Mesodermal cell (in vitro differentiated cells): ENCODE measurements at regions not wholly inside any gene's neighbourhood (a gene's known extent, or its start where the extent isn't known, plus 50 kb on each side); places are given as distances from the start of the nearest gene placed in this dataset.

ENCODE experiments used
- H3K27ac ChIP-seq: 2 replicates; pipeline ENCODE4 v1.7.0; 2013; ENCODE audit warnings: mild to moderate bottlenecking, low read depth, low read length, moderate library complexity; ENCODE audit not compliant: severe bottlenecking
- H3K36me3 ChIP-seq: 2 replicates; pipeline ENCODE4 v1.7.1; 2013; ENCODE audit warnings: mild to moderate bottlenecking, low read length, moderate library complexity; ENCODE audit not compliant: control insufficient read depth, insufficient read depth
- H3K4me1 ChIP-seq: one replicate; pipeline ENCODE4 v1.7.1; 2013; ENCODE audit warnings: mild to moderate bottlenecking, low read length; ENCODE audit not compliant: insufficient read depth, control insufficient read depth, poor library complexity, severe bottlenecking
- H3K4me3 ChIP-seq: 2 replicates; pipeline ENCODE4 v1.7.0; 2013; ENCODE audit warnings: low read length, control low read depth, mild to moderate bottlenecking; ENCODE audit not compliant: insufficient read depth, poor library complexity, severe bottlenecking; ENCODE audit errors: extremely low read depth
- H3K9me3 ChIP-seq: 2 replicates; pipeline ENCODE4 v1.7.1; 2013; ENCODE audit warnings: mild to moderate bottlenecking, low read length, moderate library complexity; ENCODE audit not compliant: control insufficient read depth
- WGBS, 2 experiments: methylation state at CpG; one replicate each; pipeline ENCODE4 v1.1.5; 2013; ENCODE audit warnings: missing lambda C conversion rate in 2 of 2; ENCODE audit not compliant: insufficient coverage in 2 of 2; 5-methylcytosine and 5-hydroxymethylcytosine counted together

DNA sequence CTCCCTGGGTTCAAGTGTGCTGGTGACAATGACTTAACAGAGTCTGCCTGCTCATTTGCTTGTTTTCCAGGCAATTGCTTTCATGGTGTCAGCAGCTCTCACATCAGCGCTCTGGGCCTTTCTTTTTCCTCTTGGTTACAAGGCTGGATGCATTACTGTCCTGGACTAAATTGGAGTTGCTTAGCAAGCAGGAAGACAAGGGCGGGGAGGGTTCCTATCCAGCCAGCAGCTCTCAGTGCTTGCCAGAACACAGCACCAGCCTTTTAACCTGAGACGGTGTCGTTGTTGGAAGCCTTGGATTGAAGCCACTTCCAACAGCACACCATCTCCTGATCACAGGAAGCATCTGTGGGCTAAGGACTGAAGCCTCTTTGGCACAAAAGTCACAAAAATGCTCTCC is 606.9 kb downstream of the CDH26 start:
- no peak overlapping the region for H3K4me3 ChIP-seq
- no peak overlapping the region for H3K27ac ChIP-seq
- WGBS, 2 experiments: 90 to 100% methylated on average over 1 to 3 of the region's 4 CpGs

GRCh38 chr20:60565551-60565950 is 607.3 kb downstream of the CDH26 start:
- 87 to 93% methylated on average over 2 to 5 of the region's 5 CpGs for WGBS, 2 experiments
- no peak overlapping the region for H3K27ac ChIP-seq
- H3K4me1 ChIP-seq: no peaks in the 10 kb centered on the region
- no peaks in the 10 kb centered on the region for H3K9me3 ChIP-seq
- H3K36me3 ChIP-seq: no peaks in the 10 kb centered on the region
- H3K4me3 ChIP-seq: no peak overlapping the region

More for the DNA sequence above, 606.9 kb downstream of the CDH26 start:
- H3K36me3 ChIP-seq: no peaks in the 10 kb centered on the region
- no peaks in the 10 kb centered on the region for H3K9me3 ChIP-seq
- H3K4me1 ChIP-seq: no peaks in the 10 kb centered on the region

DNA sequence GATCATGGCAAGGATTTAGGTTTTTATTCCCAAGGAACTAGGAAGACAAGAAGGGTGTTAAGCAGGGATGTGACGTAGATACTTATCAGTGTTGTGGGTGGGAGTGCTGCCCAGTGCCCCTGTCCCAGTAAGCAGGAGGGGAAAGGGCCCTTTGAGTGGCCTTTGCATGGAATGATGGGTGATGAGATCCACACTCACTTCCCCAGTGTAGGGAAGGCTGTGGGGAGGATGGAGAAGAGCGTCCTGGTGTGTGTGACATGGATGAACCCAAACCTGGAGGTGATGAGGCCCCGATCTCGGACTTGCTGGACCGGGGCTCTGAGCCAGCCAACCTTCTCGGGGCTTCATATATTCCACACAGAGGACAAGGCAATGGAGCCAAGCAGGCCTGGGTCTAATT is 610.9 kb downstream of the CDH26 start:
- WGBS, 2 experiments: 87 to 96% methylated on average over 5 of the region's 6 CpGs
- Histone ChIP-seq H3K36me3 (no peaks in the 10 kb centered on the region), H3K4me1 (no peaks in the 10 kb centered on the region), H3K4me3 (no peak overlapping the region), H3K27ac (no peak overlapping the region), H3K9me3 (no peaks in the 10 kb centered on the region)

DNA sequence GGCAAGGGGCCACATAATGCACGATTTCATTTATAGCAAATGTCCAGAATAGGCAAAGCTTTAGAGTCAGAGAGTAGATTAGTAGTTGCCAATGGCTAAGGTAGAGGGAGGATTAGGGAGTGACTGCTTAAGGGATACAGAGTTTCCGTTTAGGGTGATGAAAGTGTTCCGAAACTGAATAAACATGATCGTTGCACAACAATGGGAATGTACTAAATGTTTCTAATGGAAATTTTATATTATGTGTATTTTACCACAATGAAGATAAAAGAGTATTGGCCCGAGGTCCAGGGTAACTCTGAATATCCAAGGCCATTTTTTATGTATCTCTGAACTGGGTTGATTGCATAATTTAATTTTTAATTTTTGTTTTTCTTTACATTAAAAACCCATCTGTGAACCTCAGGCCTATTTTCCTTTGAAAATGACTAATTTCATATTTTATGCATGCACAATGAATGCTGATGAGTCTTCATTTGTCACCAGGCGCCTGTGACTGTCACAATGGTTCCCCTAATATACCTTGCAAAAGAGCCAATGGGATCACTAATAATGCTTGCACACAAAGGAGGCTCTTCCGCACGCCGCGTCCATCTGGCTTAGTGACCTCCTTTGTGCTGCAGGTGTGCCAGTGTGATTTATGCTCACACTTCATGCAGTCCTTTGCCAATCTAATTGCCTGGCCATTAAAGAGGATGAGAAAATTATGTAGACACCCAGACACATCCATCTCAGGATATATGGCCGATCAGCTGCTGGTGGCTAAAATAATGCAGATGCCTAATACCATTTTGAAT is 612.5 kb downstream of the CDH26 start:
- H3K27ac ChIP-seq: no peak overlapping the region
- H3K36me3 ChIP-seq: no peaks in the 10 kb centered on the region
- WGBS, 2 experiments: 80 to 94% methylated on average over 4 to 8 of the region's 11 CpGs
- H3K4me1 ChIP-seq: no peaks in the 10 kb centered on the region
- H3K4me3 ChIP-seq: no peak overlapping the region
- no peaks in the 10 kb centered on the region for H3K9me3 ChIP-seq

GRCh38 chr20:60573003-60573680 is 614.9 kb downstream of the CDH26 start:
- Histone ChIP-seq H3K27ac (no peak overlapping the region), H3K4me1 (no peaks in the 10 kb centered on the region), H3K36me3 (no peaks in the 10 kb centered on the region), H3K4me3 (no peak overlapping the region), H3K9me3 (no peaks in the 10 kb centered on the region)
- 82 to 100% methylated on average over 1 to 2 of the region's 4 CpGs for WGBS, 2 experiments

DNA sequence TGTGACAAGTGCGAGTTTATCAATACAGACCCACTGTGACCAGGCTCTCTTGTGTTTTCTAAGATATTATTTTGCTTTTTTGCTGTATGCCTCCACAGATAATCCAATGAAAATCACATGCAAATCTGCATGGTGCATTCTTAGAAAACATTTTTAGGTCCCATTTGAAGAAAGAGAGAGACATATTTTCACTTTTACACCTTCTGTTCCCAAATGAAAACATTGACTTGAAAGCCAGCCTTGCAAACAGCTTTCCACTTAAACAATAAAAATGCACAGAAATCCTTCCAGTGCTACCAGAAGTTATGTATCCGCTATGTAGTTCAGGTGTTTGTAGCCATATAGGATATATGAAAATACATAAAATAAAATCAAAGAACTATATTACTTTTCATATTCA is 618.0 kb downstream of the CDH26 start:
- H3K4me3 ChIP-seq: no peak overlapping the region

GRCh38 chr20:60579941-60580515 is 621.8 kb downstream of the CDH26 start:
- no peaks in the 10 kb centered on the region for H3K36me3 ChIP-seq
- WGBS, 2 experiments: 80 to 83% methylated on average over 2 to 3 of the region's 4 CpGs
- peaks cover 2% of the 10 kb centered on the region for H3K4me1 ChIP-seq
- H3K4me3 ChIP-seq: no peak overlapping the region
- H3K27ac ChIP-seq: no peak overlapping the region
- no peaks in the 10 kb centered on the region for H3K9me3 ChIP-seq

More for the DNA sequence above, 618.0 kb downstream of the CDH26 start:
- H3K4me1 ChIP-seq: peaks cover 2% of the 10 kb centered on the region
- H3K9me3 ChIP-seq: no peaks in the 10 kb centered on the region
- no CpG with 5 or more reads among the region's 2 CpGs for WGBS, 2 experiments
- no peak overlapping the region for H3K27ac ChIP-seq
- H3K36me3 ChIP-seq: no peaks in the 10 kb centered on the region

DNA sequence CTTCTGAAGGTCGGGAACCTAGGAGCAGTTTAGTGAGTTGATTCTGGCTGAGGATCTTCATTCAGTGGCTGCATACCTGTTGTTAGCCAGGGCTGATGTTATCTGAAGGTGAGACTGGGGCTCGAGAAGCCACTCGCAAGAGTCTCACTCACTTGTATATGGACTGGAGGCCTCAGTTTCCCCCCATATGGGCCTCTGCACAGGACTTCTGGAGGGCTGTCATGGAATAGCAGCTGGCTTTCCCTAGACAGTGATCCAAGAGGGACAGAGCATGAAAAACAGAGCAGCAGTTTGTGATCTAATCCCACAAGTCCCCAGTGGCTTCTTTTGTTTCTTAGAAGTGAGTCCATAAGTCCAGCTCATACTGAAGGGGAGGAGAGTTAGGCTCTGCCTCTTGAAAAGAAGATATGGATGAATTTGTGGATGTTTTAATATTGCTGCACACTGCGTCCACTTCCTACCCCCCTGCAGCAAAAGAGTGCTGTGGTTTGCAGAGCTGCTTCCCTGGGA is 623.4 kb downstream of the CDH26 start:
- Histone ChIP-seq H3K36me3 (no peaks in the 10 kb centered on the region), H3K4me1 (peaks cover 2% of the 10 kb centered on the region), H3K27ac (no peak overlapping the region), H3K9me3 (no peaks in the 10 kb centered on the region), H3K4me3 (no peak overlapping the region)
- WGBS, 2 experiments: 81 to 100% methylated on average over 2 to 3 of the region's 4 CpGs

DNA sequence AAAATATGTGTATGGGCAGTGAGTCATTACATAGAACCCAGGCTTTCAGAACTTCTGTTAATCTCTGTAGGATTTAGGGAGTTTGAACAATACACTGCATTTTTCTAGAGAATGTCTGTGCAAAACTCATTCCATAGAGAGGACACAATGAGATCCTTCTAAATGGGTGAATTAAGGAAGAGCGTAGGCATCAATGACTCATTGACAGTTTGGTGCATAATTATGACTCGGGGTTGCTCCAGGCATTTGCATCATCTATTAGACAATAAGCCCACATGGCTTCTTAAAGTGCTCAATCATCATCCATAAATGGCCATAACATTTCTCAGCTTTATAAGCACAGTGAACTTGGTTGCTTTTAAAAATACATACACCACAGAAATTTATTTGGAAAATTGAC is 625.5 kb downstream of the CDH26 start:
- Histone ChIP-seq H3K9me3 (no peaks in the 10 kb centered on the region), H3K36me3 (no peaks in the 10 kb centered on the region), H3K27ac (no peak overlapping the region), H3K4me3 (no peak overlapping the region), H3K4me1 (peaks cover 2% of the 10 kb centered on the region)
- WGBS, 2 experiments: 50% methylated on average over 1 of the region's 2 CpGs; no CpG with 5 or more reads in 1 of the 2 experiments

GRCh38 chr20:60584221-60584620 is 626.0 kb downstream of the CDH26 start:
- H3K4me3 ChIP-seq: no peak overlapping the region
- H3K36me3 ChIP-seq: no peaks in the 10 kb centered on the region
- H3K27ac ChIP-seq: no peak overlapping the region
- no peaks in the 10 kb centered on the region for H3K9me3 ChIP-seq
- peaks cover 2% of the 10 kb centered on the region for H3K4me1 ChIP-seq
- 78 to 94% methylated on average over 2 to 3 of the region's 4 CpGs for WGBS, 2 experiments
